Trophoblast cell (in vitro differentiated cells and primary cell): ENCODE measurements at regions not wholly inside any gene's neighbourhood (a gene's known extent, or its start where the extent isn't known, plus 50 kb on each side); places are given as distances from the start of the nearest gene placed in this dataset.

ENCODE experiments used
- DNase-seq, 2 donors: peaks; one replicate each; pipeline ENCODE4 v3.0.0-alpha.2; 2016
- H2AFZ ChIP-seq: 2 replicates; pipeline ENCODE4 v1.6.1; 2013; ENCODE audit warnings: low read length, moderate library complexity, mild to moderate bottlenecking; ENCODE audit not compliant: insufficient read depth, poor library complexity
- H2AK5ac ChIP-seq: 2 replicates; pipeline ENCODE4 v1.6.1; 2013; ENCODE audit warnings: mild to moderate bottlenecking, low read length
- H2BK120ac ChIP-seq: 2 replicates; pipeline ENCODE4 v1.6.1; 2013; ENCODE audit warnings: low read length, mild to moderate bottlenecking, moderate library complexity; ENCODE audit not compliant: insufficient read depth, poor library complexity
- H2BK12ac ChIP-seq: 2 replicates; pipeline ENCODE4 v1.6.1; 2013; ENCODE audit warnings: mild to moderate bottlenecking, low read length, moderate library complexity
- H2BK5ac ChIP-seq: 2 replicates; pipeline ENCODE4 v1.6.1; 2013; ENCODE audit warnings: low read length, low read depth, moderate library complexity, mild to moderate bottlenecking; ENCODE audit not compliant: poor library complexity
- H3K14ac ChIP-seq: 2 replicates; pipeline ENCODE4 v1.6.1; 2013; ENCODE audit warnings: mild to moderate bottlenecking, low read length
- H3K18ac ChIP-seq: 2 replicates; pipeline ENCODE4 v1.6.1; 2013; ENCODE audit warnings: mild to moderate bottlenecking, low read length
- H3K23ac ChIP-seq: 2 replicates; pipeline ENCODE4 v1.6.1; 2013; ENCODE audit warnings: low read length
- H3K27ac ChIP-seq: 2 replicates; pipeline ENCODE4 v1.5.1; 2013; ENCODE audit warnings: low read depth, mild to moderate bottlenecking, inconsistent platforms, low read length, moderate library complexity
- H3K27me3 ChIP-seq: 2 replicates; pipeline ENCODE4 v1.6.1; 2013; ENCODE audit warnings: inconsistent platforms, mild to moderate bottlenecking, low read length, moderate library complexity; ENCODE audit not compliant: insufficient read depth
- H3K36me3 ChIP-seq, 2 experiments: 1 replicate in 1 of 2; 2 replicates in 1 of 2; pipeline ENCODE4 v1.6.1; 2013; ENCODE audit warnings: low read length in 2 of 2, mild to moderate bottlenecking in 2 of 2, moderate library complexity in 1 of 2; ENCODE audit not compliant: insufficient read depth in 2 of 2, control insufficient read depth in 1 of 2
- H3K4ac ChIP-seq: 2 replicates; pipeline ENCODE4 v1.6.1; 2013; ENCODE audit warnings: low read depth, mild to moderate bottlenecking, low read length, moderate library complexity
- H3K4me1 ChIP-seq, 2 experiments: 1 replicate in 1 of 2; 2 replicates in 1 of 2; pipeline ENCODE4 v1.6.1; 2013; ENCODE audit warnings: low read length in 2 of 2, mild to moderate bottlenecking in 2 of 2, moderate library complexity in 1 of 2; ENCODE audit not compliant: insufficient read depth in 2 of 2, control insufficient read depth in 1 of 2
- H3K4me2 ChIP-seq: 2 replicates; pipeline ENCODE4 v1.6.1; 2013; ENCODE audit warnings: inconsistent platforms, mild to moderate bottlenecking, low read length, moderate library complexity
- H3K4me3 ChIP-seq: 2 replicates; pipeline ENCODE4 v1.5.1; 2013; ENCODE audit warnings: mild to moderate bottlenecking, low read depth, low read length, inconsistent platforms
- H3K79me1 ChIP-seq: one replicate; pipeline ENCODE4 v1.6.1; 2013; ENCODE audit warnings: low read length
- H3K79me2 ChIP-seq: 2 replicates; pipeline ENCODE4 v1.6.1; 2013; ENCODE audit warnings: low read length, mild to moderate bottlenecking; ENCODE audit not compliant: control insufficient read depth, insufficient read depth, poor library complexity
- H3K9ac ChIP-seq: 2 replicates; pipeline ENCODE4 v1.6.1; 2013; ENCODE audit warnings: mild to moderate bottlenecking, low read length
- H3K9me3 ChIP-seq: 2 replicates; pipeline ENCODE4 v1.6.1; 2013; ENCODE audit warnings: low read depth, mild to moderate bottlenecking, control low read depth, inconsistent platforms, low read length; ENCODE audit not compliant: insufficient read depth
- H4K12ac ChIP-seq: 2 replicates; pipeline ENCODE4 v1.6.1; 2013; ENCODE audit warnings: low read depth, mild to moderate bottlenecking, low read length, moderate library complexity
- H4K8ac ChIP-seq: 2 replicates; pipeline ENCODE4 v1.6.1; 2013; ENCODE audit warnings: low read depth, mild to moderate bottlenecking, low read length, moderate library complexity
- H4K91ac ChIP-seq: one replicate; pipeline ENCODE4 v1.6.1; 2013; ENCODE audit warnings: low read depth, mild to moderate bottlenecking, low read length, moderate library complexity
- WGBS: extraction: QIAGEN DNeasy Blood & Tissue Kit; methylation state at CpG from one replicate; pipeline ENCODE4 v1.1.7; 2013; ENCODE audit warnings: missing lambda C conversion rate; ENCODE audit not compliant: insufficient read length, insufficient coverage; ENCODE audit errors: extremely low coverage; 5-methylcytosine and 5-hydroxymethylcytosine counted together

- H3K79me2 ChIP-seq = no peaks in the 10 kb centered on the region
- no peak overlapping the region for H3K27ac ChIP-seq
- no peak overlapping the region for H3K9ac ChIP-seq
- no peak overlapping the region for H4K8ac ChIP-seq
- H2AFZ ChIP-seq = no peak overlapping the region
- H3K4ac ChIP-seq = no peak overlapping the region
- H3K4me3 ChIP-seq = no peak overlapping the region
- H3K36me3 ChIP-seq = no peaks in the 10 kb centered on the region
- no peak for DNase-seq
- H3K14ac ChIP-seq = no peak overlapping the region
- no peaks in the 10 kb centered on the region for H3K9me3 ChIP-seq
- H4K91ac ChIP-seq = no peak overlapping the region
- H3K79me1 ChIP-seq = no peaks in the 10 kb centered on the region
- no peak overlapping the region for H4K12ac ChIP-seq
- no peak overlapping the region for H2AK5ac ChIP-seq
- H3K23ac ChIP-seq = no peak overlapping the region
- no peak overlapping the region for H3K18ac ChIP-seq
- no peak overlapping the region for H2BK12ac ChIP-seq
- no peak overlapping the region for H3K4me2 ChIP-seq
- H3K4me1 ChIP-seq = peaks cover 0 to 3% of the 10 kb centered on the region in 2 experiments
- H2BK120ac ChIP-seq = no peak overlapping the region
- H3K27me3 ChIP-seq = no peaks in the 10 kb centered on the region
- H2BK5ac ChIP-seq = no peak overlapping the region
- WGBS = no CpG with 5 or more reads among the region's 9 CpGs
Measured at GRCh38 chr15:29873947-29874411, 51.7 kb upstream of the TJP1 start.

DNA sequence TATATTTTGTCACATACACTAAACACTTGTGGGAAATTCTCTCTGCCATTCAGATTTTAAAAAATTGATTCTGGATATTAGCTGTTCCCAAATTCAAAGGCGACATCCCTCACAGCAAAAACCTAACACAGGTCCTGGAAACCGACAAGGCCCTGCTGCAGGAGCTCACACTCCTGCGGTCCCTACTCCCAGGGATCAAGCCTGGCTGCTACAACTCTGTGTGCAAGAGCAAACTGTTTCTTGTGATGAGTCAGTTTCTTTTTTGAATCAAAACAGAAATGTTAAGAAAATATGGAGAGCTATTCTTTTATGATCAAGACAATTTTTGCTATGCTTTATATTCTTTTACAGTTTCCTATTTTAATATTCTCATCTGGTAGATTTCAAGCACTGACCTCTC lies 51.0 kb upstream of the TJP1 start:
- Histone ChIP-seq H3K23ac (no peak overlapping the region), H4K91ac (no peak overlapping the region), H3K27ac (no peak overlapping the region), H2AK5ac (no peak overlapping the region), H3K4me2 (no peak overlapping the region), H3K14ac (no peak overlapping the region), H3K79me1 (no peaks in the 10 kb centered on the region), H4K8ac (no peak overlapping the region), H4K12ac (no peak overlapping the region), H3K4me3 (no peak overlapping the region), H3K79me2 (no peaks in the 10 kb centered on the region), H2BK12ac (no peak overlapping the region), H3K4ac (no peak overlapping the region), H2BK5ac (no peak overlapping the region), H3K9me3 (no peaks in the 10 kb centered on the region), H3K4me1 (peaks cover 0 to 3% of the 10 kb centered on the region in 2 experiments), H3K9ac (no peak overlapping the region), H3K18ac (no peak overlapping the region), H2AFZ (no peak overlapping the region), H3K27me3 (no peaks in the 10 kb centered on the region), H3K36me3 (no peaks in the 10 kb centered on the region), H2BK120ac (no peak overlapping the region)
- no peak for DNase-seq
- WGBS = no CpG with 5 or more reads among the region's 3 CpGs

GRCh38 chr15:29872716-29873115 lies 50.4 kb upstream of the TJP1 start:
- H3K9ac ChIP-seq = no peak overlapping the region
- no peak overlapping the region for H4K8ac ChIP-seq
- no peak overlapping the region for H4K12ac ChIP-seq
- H2BK12ac ChIP-seq = no peak overlapping the region
- H3K79me1 ChIP-seq = no peaks in the 10 kb centered on the region
- H3K18ac ChIP-seq = no peak overlapping the region
- H2AFZ ChIP-seq = no peak overlapping the region
- H2AK5ac ChIP-seq = no peak overlapping the region
- no peak overlapping the region for H2BK5ac ChIP-seq
- H3K79me2 ChIP-seq = no peaks in the 10 kb centered on the region
- no peak overlapping the region for H3K14ac ChIP-seq
- WGBS = no CpG with 5 or more reads among the region's 7 CpGs
- no peak overlapping the region for H3K4ac ChIP-seq
- H3K4me2 ChIP-seq = no peak overlapping the region
- H4K91ac ChIP-seq = no peak overlapping the region
- H3K27ac ChIP-seq = no peak overlapping the region
- H3K36me3 ChIP-seq = no peaks in the 10 kb centered on the region
- H3K23ac ChIP-seq = no peak overlapping the region
- H3K4me3 ChIP-seq = no peak overlapping the region
- peaks cover 0 to 3% of the 10 kb centered on the region in 2 experiments for H3K4me1 ChIP-seq
- no peak overlapping the region for H2BK120ac ChIP-seq
- H3K9me3 ChIP-seq = no peaks in the 10 kb centered on the region
- no peak for DNase-seq
- H3K27me3 ChIP-seq = no peaks in the 10 kb centered on the region
